ENCODE measurements at regions not wholly inside any gene's neighbourhood (a gene's known extent, or its start where the extent isn't known, plus 50 kb on each side); places are given as distances from the start of the nearest gene placed in this dataset.

GRCh38 chr9:102650896-102651295 lies 344.2 kb upstream of the CYLC2 start:
- Histone ChIP-seq H4K20me1 (ENCODE audit: low read depth, low read length) (0 out of 2 replicates have a peak, but pooled peaks cover 3% of the 10 kb centered on the region), H3K79me2 (ENCODE audit: insufficient read depth, low read length) (no peaks in the 10 kb centered on the region), H2AFZ (ENCODE audit: low read depth, low read length, severe bottlenecking) (no peak overlapping the region), H3K9ac (ENCODE audit: low read length) (no peak overlapping the region), H3K9me2 (replicated peaks; ENCODE audit: insufficient read depth, low read length) (no peaks in the 10 kb centered on the region), H3K27me3 (ENCODE audit: low read length) (no peaks in the 10 kb centered on the region), H3K36me3 (ENCODE audit: low read length) (no peaks in the 10 kb centered on the region), H3K27ac (ENCODE audit: low read depth, low read length) (no peak overlapping the region), H3K4me3 (ENCODE audit: insufficient read depth, low read length, poor library complexity, severe bottlenecking) (no peak overlapping the region), H3F3A (ENCODE audit: insufficient read depth) (no peaks in the 10 kb centered on the region), H3K9me3 (ENCODE audit: insufficient read depth, low read length) (no peaks in the 10 kb centered on the region), H3K4me2 (ENCODE audit: low read depth, low read length, poor library complexity, severe bottlenecking) (no peak overlapping the region)
- TF ChIP-seq CTCF (IDR thresholded peaks at IDR 0.05; ENCODE audit: insufficient read depth, low read length, poor library complexity, severe bottlenecking) (no peak), EZH2phosphoT487 (conservative IDR thresholded peaks at IDR 0.05; ENCODE audit: low read length) (no peak)

- Histone ChIP-seq H3K9ac (ENCODE audit: low read length) (no peak overlapping the region), H3F3A (ENCODE audit: insufficient read depth) (no peaks in the 10 kb centered on the region), H3K27me3 (ENCODE audit: low read length) (no peaks in the 10 kb centered on the region), H3K27ac (ENCODE audit: low read depth, low read length) (no peak overlapping the region), H3K4me3 (ENCODE audit: insufficient read depth, low read length, poor library complexity, severe bottlenecking) (no peak overlapping the region), H3K79me2 (ENCODE audit: insufficient read depth, low read length) (no peaks in the 10 kb centered on the region), H3K9me2 (replicated peaks; ENCODE audit: insufficient read depth, low read length) (no peaks in the 10 kb centered on the region), H3K9me3 (ENCODE audit: insufficient read depth, low read length) (no peaks in the 10 kb centered on the region), H3K36me3 (ENCODE audit: low read length) (no peaks in the 10 kb centered on the region), H4K20me1 (ENCODE audit: low read depth, low read length) (no peaks in the 10 kb centered on the region), H3K4me2 (ENCODE audit: low read depth, low read length, poor library complexity, severe bottlenecking) (no peak overlapping the region), H2AFZ (ENCODE audit: low read depth, low read length, severe bottlenecking) (no peak overlapping the region)
- TF ChIP-seq EZH2phosphoT487 (conservative IDR thresholded peaks at IDR 0.05; ENCODE audit: low read length) (no peak), CTCF (IDR thresholded peaks at IDR 0.05; ENCODE audit: insufficient read depth, low read length, poor library complexity, severe bottlenecking) (no peak)
These were observed 352.5 kb upstream of the CYLC2 start for GRCh38 chr9:102642651-102643050.

GRCh38 chr9:102631559-102631958 lies 363.6 kb upstream of the CYLC2 start:
- Histone ChIP-seq H3K4me2 (ENCODE audit: low read depth, low read length, poor library complexity, severe bottlenecking) (no peak overlapping the region), H3K9me3 (ENCODE audit: insufficient read depth, low read length) (no peaks in the 10 kb centered on the region), H3K4me3 (ENCODE audit: insufficient read depth, low read length, poor library complexity, severe bottlenecking) (no peak overlapping the region), H3K9me2 (replicated peaks; ENCODE audit: insufficient read depth, low read length) (no peaks in the 10 kb centered on the region), H3K27me3 (ENCODE audit: low read length) (no peaks in the 10 kb centered on the region), H4K20me1 (ENCODE audit: low read depth, low read length) (no peaks in the 10 kb centered on the region), H3K79me2 (ENCODE audit: insufficient read depth, low read length) (no peaks in the 10 kb centered on the region), H3K27ac (ENCODE audit: low read depth, low read length) (no peak overlapping the region), H3K9ac (ENCODE audit: low read length) (no peak overlapping the region), H3F3A (ENCODE audit: insufficient read depth) (no peaks in the 10 kb centered on the region), H2AFZ (ENCODE audit: low read depth, low read length, severe bottlenecking) (no peak overlapping the region), H3K36me3 (ENCODE audit: low read length) (no peaks in the 10 kb centered on the region)
- TF ChIP-seq EZH2phosphoT487 (conservative IDR thresholded peaks at IDR 0.05; ENCODE audit: low read length) (no peak), CTCF (IDR thresholded peaks at IDR 0.05; ENCODE audit: insufficient read depth, low read length, poor library complexity, severe bottlenecking) (peak; percentile 33)
